Esophagus muscularis mucosa (tissue), 4 donors: ENCODE measurements at regions not wholly inside any gene's neighbourhood (a gene's known extent, or its start where the extent isn't known, plus 50 kb on each side); places are given as distances from the start of the nearest gene placed in this dataset.

Experiments used
- DNase-seq: peaks from one replicate; pipeline ENCODE4 v3.0.0-alpha.2; 2017; ENCODE audit errors: extremely low spot score
- H3K27ac ChIP-seq, 4 donors: fragments of 200-600 bp; sonication (generic); replicated peaks in 1 of 4; 1 replicate in 3 of 4; 2 replicates in 1 of 4; pipeline ENCODE4 v1.5.1; 2016 to 2019; ENCODE audit warnings: mild to moderate bottlenecking in 1 of 4
- H3K27me3 ChIP-seq, 4 donors: fragments of 200-600 bp; sonication (generic); one replicate each; pipeline versions ENCODE4 v1.5.1 to v1.6.0; 2016 to 2019
- H3K36me3 ChIP-seq, 4 donors: fragments of 200-600 bp; sonication (generic); one replicate each; pipeline ENCODE4 v1.5.1; 2016 to 2019
- H3K4me1 ChIP-seq, 4 donors: fragments of 200-600 bp; sonication (generic); one replicate each; pipeline ENCODE4 v1.5.1; 2016 to 2019
- H3K4me3 ChIP-seq, 4 donors: fragments of 200-600 bp; sonication (generic); 1 replicate in 2 of 4; 2 replicates in 2 of 4; pipeline ENCODE4 v1.5.1; 2016 to 2019; ENCODE audit warnings: mild to moderate bottlenecking in 4 of 4, moderate library complexity in 1 of 4
- H3K9me3 ChIP-seq, 4 donors: fragments of 200-600 bp; sonication (generic); 1 replicate in 3 of 4; 2 replicates in 1 of 4; pipeline ENCODE4 v1.5.1; 2016 to 2019
- EP300 ChIP-seq: sonication (generic); formaldehyde crosslinking; IDR thresholded peaks from one replicate; pipeline ENCODE4 v1.6.1; 2017; ENCODE audit warnings: antibody characterized with exemption
- POLR2A ChIP-seq: fragments of 450-650 bp; IDR thresholded peaks from one replicate; pipeline ENCODE4 v1.6.1; 2017; ENCODE audit warnings: antibody characterized with exemption, moderate library complexity, mild to moderate bottlenecking, low read depth
- POLR2AphosphoS5 ChIP-seq, 2 donors: sonication (generic); formaldehyde crosslinking; IDR thresholded peaks; one replicate each; pipeline ENCODE4 v1.6.1; 2017; ENCODE audit warnings: antibody characterized with exemption in 2 of 2
- WGBS: methylation state at CpG from one replicate; pipeline ENCODE4 v1.1.5; 2018; 5-methylcytosine and 5-hydroxymethylcytosine counted together
- intact Hi-C: fragments of 100-400 bp; cut with DNase I; formaldehyde crosslinking; loops from one replicate; pipeline ENCODE4 v1.15.1; 2023
- TF ChIP-seq, protein P1 (sequence below), 3 experiments: fragments of 200-600 bp in 2 of 3; fragments of 450-650 bp in 1 of 3; sonication (generic) in 2 of 3; IDR thresholded peaks; one replicate each; pipeline ENCODE4 v1.5.1; 2017 to 2019; ENCODE audit warnings: antibody characterized with exemption in 3 of 3, mild to moderate bottlenecking in 2 of 3, moderate library complexity in 1 of 3

DNA sequence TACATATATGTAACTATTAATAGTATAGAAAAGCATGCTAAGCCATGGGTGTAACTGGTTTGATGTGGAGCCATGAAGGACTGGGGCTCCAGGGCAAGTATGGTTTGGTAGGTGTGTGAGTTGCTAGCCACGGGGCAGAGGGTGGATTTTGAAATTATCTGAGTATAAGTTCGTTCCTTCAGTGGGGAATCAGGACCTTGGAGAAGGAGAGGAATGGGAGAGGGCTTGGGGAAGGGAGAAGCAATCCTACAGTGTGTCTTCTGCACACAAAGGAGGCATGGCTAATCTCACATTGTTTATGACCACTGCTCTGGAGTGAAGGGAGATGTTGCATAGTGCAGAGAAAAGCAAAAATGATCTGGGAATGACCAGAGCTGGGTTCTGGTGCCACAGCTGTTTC is 127.8 kb upstream of the CADM1 start:
- H3K4me1 ChIP-seq: no peaks in the 10 kb centered on the region
- no peak overlapping the region for H3K4me3 ChIP-seq
- no peak for DNase-seq
- no peaks in the 10 kb centered on the region for H3K9me3 ChIP-seq
- WGBS: 83% methylated on average over 2 of the region's 2 CpGs
- H3K27me3 ChIP-seq: peaks cover 0 to 4% (median 0%) of the 10 kb centered on the region in 4 donors
- intact Hi-C loops: no loop called here
- no peak for TF ChIP-seq POLR2AphosphoS5 (IDR thresholded peaks at IDR 0.05)
- TF ChIP-seq EP300: no peak
- no peak for TF ChIP-seq POLR2A
- TF ChIP-seq, protein P1, sequence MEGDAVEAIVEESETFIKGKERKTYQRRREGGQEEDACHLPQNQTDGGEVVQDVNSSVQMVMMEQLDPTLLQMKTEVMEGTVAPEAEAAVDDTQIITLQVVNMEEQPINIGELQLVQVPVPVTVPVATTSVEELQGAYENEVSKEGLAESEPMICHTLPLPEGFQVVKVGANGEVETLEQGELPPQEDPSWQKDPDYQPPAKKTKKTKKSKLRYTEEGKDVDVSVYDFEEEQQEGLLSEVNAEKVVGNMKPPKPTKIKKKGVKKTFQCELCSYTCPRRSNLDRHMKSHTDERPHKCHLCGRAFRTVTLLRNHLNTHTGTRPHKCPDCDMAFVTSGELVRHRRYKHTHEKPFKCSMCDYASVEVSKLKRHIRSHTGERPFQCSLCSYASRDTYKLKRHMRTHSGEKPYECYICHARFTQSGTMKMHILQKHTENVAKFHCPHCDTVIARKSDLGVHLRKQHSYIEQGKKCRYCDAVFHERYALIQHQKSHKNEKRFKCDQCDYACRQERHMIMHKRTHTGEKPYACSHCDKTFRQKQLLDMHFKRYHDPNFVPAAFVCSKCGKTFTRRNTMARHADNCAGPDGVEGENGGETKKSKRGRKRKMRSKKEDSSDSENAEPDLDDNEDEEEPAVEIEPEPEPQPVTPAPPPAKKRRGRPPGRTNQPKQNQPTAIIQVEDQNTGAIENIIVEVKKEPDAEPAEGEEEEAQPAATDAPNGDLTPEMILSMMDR (IDR thresholded peaks at IDR 0.05): no peak
- no peaks in the 10 kb centered on the region for H3K36me3 ChIP-seq
- H3K27ac ChIP-seq: no peak overlapping the region

DNA sequence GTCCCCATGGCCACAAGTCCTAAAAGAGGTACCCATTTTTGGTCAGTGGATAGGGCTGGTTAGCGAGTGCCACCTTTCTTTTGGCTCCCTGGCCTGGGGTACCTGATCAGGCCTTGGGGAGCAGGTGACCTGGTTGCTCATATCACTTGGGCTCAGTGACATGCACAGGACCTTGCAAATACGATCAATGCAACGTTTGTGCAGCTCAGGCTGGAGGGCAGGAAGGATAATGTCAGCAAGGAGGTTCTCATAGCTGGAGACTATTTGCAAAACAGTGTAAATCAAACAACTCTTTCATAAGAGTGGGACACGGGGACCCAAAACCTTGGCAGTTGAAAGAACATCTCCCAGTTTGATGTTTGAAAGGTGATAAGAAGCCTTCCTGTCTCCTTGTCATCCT is 127.4 kb upstream of the CADM1 start:
- TF ChIP-seq POLR2AphosphoS5 (IDR thresholded peaks at IDR 0.05): no peak
- TF ChIP-seq, protein P1 (IDR thresholded peaks at IDR 0.05): no peak
- no peak for TF ChIP-seq EP300
- TF ChIP-seq POLR2A: no peak
- intact Hi-C loops: no loop called here
- Histone ChIP-seq H3K27ac (no peak overlapping the region), H3K4me3 (no peak overlapping the region), H3K27me3 (peaks cover 0 to 4% (median 0%) of the 10 kb centered on the region in 4 donors), H3K36me3 (no peaks in the 10 kb centered on the region), H3K4me1 (no peaks in the 10 kb centered on the region), H3K9me3 (no peaks in the 10 kb centered on the region)
- WGBS: 88% methylated on average over 4 of the region's 4 CpGs
- no peak for DNase-seq

DNA sequence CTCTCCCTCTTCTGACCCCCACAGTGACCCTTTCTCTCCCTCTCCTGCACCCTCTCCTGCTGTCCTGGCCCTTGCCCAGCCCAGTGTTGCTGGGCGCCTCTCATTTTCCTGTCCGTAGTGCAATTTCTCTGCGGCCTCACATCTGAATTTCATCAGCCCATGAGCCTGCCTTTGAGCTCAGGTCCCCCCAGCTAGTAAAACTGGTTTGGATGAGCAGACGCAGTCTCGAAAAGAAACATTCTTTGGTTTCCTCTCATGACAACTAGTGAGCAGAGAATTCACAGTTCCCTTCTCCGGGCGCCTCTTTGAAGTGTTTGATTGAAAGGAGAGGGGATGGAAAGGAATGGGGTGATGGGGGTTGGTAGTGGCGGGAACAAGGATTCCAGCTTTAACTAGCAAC is 126.0 kb upstream of the CADM1 start:
- WGBS: 80% methylated on average over 8 of the region's 8 CpGs
- intact Hi-C loops: no loop called here
- Histone ChIP-seq H3K27ac (no peak overlapping the region), H3K4me1 (no peaks in the 10 kb centered on the region), H3K36me3 (no peaks in the 10 kb centered on the region), H3K4me3 (no peak overlapping the region), H3K27me3 (peaks cover 0 to 4% (median 0%) of the 10 kb centered on the region in 4 donors), H3K9me3 (no peaks in the 10 kb centered on the region)
- TF ChIP-seq, protein P1 (IDR thresholded peaks at IDR 0.05): no peak
- TF ChIP-seq POLR2AphosphoS5 (IDR thresholded peaks at IDR 0.05) (no peak), POLR2A (no peak), EP300 (no peak)
- DNase-seq: no peak

DNA sequence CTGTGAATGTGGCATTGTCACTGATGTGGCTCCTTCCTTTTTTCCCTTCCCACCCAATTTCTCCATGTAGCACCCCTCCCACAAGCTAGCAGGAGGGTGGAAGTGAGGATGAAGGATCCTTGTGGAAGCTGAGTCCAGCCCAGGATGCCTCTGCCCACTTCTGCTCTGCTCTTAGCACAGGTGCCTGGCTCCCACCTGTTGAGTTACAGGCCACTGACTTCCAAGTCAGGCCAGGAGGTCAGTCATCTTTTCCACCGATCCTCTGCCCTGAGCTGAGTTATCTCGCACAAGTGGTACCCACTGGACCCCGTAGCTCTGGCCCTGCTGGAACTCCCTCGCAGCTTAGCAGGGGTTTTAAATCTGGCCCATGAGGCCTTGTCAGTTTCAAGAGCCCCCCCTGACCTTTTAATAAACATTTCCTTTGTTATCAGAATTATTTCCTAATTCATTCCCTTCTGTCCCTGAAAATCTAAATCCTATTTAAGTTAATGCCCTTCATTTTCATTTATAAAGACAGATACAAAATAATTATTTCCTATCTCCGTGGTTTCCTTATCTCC is 125.3 kb upstream of the CADM1 start:
- no peaks in the 10 kb centered on the region for H3K4me1 ChIP-seq
- intact Hi-C loops: loop anchor here (5.0 kb wide), 1 partner anchor 122 kb away; no protein-coding TSS in a partner anchor
- no peak overlapping the region for H3K27ac ChIP-seq
- WGBS: 86% methylated on average over 5 of the region's 5 CpGs
- no peaks in the 10 kb centered on the region for H3K9me3 ChIP-seq
- no peak overlapping the region for H3K4me3 ChIP-seq
- peaks cover 0 to 4% (median 0%) of the 10 kb centered on the region in 4 donors for H3K27me3 ChIP-seq
- no peak for DNase-seq
- TF ChIP-seq EP300 (no peak), POLR2A (no peak), POLR2AphosphoS5 (IDR thresholded peaks at IDR 0.05) (no peak)
- TF ChIP-seq, protein P1 (IDR thresholded peaks at IDR 0.05): no peak
- H3K36me3 ChIP-seq: no peaks in the 10 kb centered on the region
